ENCODE measurements at regions not wholly inside any gene's neighbourhood (a gene's known extent, or its start where the extent isn't known, plus 50 kb on each side); places are given as distances from the start of the nearest gene placed in this dataset.

GRCh38 chr6:137677709-137678108, 183.5 kb upstream of the OLIG3 start:
- no peak for TF ChIP-seq CTCF (IDR thresholded peaks at IDR 0.05)
- no peak for TF ChIP-seq POLR2AphosphoS5 (IDR thresholded peaks at IDR 0.05)
- no peak for TF ChIP-seq POLR2A (IDR thresholded peaks at IDR 0.05)

Measured in gastroesophageal sphincter (tissue), 3 donors.